Stimulated activated CD8-positive, alpha-beta memory T cell treated with anti-CD3 and anti-CD28 coated beads, Interleukin-15, amount 100 ng/mL, for 48 hours (primary cell): ENCODE measurements at regions not wholly inside any gene's neighbourhood (a gene's known extent, or its start where the extent isn't known, plus 50 kb on each side); places are given as distances from the start of the nearest gene placed in this dataset.

Experiments
- DNase-seq, 2 donors: peaks; one replicate each; pipeline ENCODE4 v3.0.0-alpha.2; 2020; ENCODE audit warnings: low read depth in 2 of 2

- no peak for DNase-seq
Measured at GRCh38 chr14:53516261-53516774, 363.2 kb upstream of the DDHD1 start.

DNA sequence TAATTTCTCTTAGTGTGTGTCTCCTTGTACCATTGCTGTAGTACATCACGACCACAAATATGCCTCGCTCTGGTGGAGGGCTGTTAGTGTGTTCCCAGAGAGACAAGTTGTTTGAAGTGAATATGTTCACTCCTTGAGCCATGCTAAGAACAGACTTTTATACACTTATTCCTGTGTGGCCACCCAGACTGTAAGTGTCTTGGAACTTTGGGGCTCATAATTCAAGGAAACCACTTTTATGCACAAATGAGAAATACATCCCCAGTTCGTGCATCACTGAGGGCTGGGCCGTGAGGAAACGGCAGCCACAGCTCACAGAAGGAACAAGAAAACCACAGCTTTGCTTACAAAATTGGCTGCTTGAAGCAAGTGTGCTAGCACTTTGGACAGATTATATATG is 362.2 kb upstream of the DDHD1 start:
- DNase-seq = no peak

- DNase-seq = no peak
Measured at GRCh38 chr14:53514197-53514596, 361.1 kb upstream of the DDHD1 start.

DNA sequence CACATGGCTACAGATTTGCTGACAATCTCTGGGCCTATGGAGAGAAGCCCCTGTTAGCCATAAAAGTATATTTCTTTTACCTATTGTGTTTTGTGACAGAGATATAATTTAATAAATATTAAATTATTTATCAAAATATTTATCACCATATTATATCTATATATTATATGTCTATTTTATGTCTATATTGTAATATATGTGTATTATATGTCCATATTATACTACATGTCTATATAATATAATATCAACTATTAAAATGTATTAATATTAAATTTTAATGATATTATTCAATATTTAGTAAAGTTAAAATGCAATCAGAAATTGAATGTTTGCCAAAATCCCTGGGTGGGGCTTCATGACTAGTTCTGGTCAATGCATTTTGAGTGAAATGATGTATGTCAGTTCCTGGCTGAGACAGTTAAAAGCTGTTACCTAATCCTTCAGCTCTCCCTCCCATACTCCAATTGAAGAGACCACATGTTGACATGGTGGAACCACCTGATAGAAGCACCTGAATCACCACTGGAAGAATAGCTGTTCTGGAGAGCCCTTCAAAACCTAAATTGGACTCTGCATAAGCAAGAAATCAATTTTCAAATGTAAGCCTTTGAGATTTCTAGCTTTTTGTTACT is 357.3 kb upstream of the DDHD1 start:
- no peak for DNase-seq

DNA sequence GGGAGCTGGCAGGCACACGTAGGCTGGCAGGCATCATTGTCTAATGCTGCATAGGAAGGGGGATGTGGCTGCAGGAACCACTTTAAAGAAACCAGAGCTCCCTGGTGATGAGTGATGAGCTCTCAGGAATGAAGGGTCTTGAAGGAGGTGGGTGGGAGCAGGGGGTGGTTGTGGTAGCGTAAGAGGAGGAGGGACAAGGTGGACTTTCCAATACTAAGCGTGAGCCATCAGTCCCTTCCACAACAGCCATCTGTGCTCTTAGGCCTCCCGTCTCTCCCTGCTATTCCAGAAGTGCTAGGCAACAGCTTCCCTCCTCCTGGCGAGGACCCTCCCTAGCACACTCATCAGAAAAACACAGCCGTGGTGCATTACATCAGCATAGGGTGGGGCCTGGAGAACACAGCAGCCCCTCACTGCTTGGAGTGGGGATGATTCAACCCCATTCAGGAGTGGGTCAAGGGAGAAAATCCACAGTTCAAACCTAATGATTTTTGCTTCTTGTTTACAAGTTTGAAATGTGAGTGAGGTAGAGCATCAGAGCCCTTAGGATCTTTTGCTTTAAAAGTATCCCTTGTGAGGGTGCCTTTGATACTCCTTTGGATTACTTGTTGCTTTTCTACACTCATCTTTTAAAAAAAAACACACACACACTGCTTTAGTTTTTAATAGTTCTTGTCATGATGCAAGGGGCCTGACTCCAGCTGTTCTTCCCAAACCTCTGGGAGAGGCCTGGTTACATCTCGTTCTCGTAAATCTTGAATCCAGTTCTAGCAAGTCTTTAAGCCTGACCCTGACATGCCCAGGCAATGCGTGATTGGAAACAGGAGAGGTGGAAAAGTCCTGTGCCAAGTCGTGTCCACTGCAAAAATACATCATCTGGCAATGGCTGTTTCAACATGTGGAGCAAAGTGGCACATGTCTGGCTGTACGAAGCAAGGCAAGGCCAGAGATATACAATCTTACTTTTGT is 356.4 kb upstream of the DDHD1 start:
- DNase-seq = no peak

DNA sequence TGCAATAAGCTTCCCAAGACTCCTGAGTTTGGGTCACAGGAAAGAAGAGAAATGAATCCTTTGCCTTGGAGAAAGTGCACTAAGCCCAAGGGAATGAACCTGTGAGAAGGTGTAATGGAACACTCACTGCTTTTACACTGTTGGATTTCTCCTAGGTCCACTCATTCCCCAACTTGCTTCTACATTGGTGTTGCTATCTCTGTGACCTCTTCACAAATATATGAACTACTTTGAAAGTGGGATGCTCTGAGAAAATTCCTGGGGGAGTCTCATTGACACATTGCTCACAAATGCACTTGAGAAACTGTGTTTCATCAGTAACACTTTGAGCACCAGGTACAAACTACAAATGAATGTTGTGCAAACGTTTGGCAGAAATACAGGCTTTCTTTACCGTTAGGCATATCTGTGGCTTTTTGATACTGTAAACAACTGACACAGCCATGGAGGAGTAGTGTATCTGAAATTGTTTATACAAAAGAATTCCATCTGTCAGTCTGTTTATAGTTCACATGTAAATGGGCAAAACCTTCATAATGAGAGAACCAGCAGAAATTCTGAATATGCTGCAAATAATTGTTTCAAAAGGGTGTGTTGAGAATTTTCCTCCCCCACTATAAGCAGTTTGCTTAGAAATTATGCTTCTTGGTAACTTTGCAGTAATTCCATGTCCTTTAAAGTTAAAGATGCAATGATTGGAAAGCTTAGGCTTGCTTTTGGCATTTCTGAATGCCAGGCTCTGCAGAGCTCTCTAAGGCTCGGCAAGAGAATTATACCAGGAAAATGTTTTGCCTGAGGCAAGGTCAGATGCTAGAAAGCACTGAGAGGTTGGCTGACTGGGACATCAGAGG is 348.5 kb upstream of the DDHD1 start:
- no peak for DNase-seq

- no peak for DNase-seq
Measured at GRCh38 chr14:53500191-53500590, 347.1 kb upstream of the DDHD1 start.

GRCh38 chr14:53496668-53497067 is 343.5 kb upstream of the DDHD1 start:
- no peak for DNase-seq

DNA sequence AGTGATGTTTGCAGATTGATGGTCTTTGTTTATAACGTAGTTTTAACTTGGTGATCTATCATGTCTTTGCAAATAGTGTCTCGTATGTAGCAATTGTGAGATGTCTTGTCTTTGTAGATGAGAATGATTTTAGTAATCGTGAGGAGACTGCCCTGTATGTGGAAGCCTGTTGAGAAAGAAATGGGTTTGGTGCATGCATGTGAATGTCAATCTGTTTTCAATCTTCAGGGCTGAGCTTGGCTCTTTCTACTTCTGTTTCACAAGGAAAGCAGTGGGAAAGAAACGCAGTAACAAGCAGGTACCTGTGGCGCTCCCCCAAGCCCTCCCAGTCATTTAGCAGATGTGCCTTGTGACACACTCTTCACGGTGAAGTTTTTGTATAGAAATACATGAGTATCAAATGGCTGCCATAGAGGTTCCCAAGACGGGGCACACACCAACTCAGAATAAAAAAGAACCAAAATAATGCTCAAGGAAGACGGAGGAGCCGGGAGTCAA is 342.8 kb upstream of the DDHD1 start:
- no peak for DNase-seq

DNA sequence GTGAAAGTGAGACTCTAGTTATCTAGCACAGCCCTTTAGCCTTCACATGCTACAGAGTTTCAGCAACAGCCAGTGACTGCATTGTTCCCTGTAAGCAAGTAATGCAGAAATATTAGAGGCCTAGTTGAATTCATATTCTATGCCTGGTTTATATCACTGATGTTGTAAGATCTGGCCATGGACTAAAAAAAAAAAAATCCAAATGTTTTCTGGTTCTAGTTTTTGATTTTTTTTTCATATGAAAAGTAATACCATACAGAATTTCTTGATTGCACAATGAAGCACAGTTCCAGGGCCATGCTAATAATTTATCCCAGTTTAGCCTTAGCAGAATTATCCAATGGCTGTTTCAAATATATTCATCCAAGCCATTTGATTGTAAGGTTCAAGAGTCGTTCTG is 341.5 kb upstream of the DDHD1 start:
- no peak for DNase-seq

- DNase-seq = no peak
Measured at GRCh38 chr14:53493860-53494259, 340.7 kb upstream of the DDHD1 start.

GRCh38 chr14:53493320-53493719 is 340.2 kb upstream of the DDHD1 start:
- no peak for DNase-seq

DNA sequence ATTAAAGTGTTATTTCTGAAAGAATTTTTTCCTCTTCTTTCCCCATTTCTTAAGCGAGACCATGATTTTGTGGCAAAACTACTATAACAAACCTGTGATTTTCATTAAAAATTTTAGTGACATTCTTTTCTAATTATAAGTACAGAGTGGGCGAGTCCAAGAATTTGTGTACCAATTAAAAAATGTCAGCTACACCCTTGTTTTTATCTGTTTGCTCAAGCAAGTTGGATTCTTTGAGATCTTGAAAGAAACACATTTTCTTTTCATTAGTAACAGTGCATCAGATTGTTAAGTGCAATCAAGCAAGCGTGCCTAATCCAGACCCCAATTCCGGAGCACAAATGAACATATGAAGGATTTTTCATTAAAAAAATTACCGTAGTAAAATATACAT is 338.8 kb upstream of the DDHD1 start:
- no peak for DNase-seq

GRCh38 chr14:53491256-53491883 is 338.2 kb upstream of the DDHD1 start:
- no peak for DNase-seq

GRCh38 chr14:53478174-53478573 is 325.1 kb upstream of the DDHD1 start:
- no peak for DNase-seq

- no peak for DNase-seq
Measured at GRCh38 chr14:53473480-53473879, 320.4 kb upstream of the DDHD1 start.

DNA sequence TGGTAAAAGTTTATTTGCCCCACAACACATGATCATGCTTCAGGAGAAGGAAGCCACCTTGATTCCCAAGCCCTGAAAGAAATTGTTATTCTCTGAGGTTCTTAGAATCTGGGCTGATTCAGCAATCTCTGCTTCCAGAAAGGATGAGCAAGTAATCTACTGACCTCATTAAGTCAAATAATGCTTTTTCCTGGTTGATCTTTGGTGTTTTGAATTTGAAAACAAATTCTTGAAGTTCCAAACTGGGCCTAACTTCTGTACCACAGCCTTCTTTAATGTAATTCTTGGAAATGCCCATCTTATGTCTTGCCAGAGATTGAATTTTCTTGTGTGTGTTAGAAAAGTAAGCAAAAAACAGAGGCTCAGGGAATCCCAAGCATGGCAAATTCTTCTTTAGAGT is 319.2 kb upstream of the DDHD1 start:
- DNase-seq = no peak

- no peak for DNase-seq
Measured at GRCh38 chr14:53470351-53471043, 317.4 kb upstream of the DDHD1 start.

DNA sequence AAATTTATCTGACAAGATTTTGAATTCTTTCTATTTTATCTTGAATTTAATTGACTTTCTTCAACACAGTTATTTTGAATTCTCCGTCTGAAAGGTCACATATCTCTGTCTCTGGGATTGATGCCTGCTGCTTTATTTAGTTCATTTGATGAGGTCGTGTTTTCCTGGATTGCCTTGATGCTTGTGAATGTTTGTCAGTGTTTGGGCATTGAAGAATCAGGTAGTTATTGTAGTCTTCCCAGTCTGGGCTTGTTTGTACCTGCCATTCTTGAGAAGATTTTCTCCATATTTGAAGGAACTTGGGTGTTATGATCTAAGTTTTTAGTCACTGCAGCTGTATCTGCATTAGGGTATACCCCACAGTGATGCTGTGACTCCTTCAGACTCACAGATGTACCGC is 315.8 kb upstream of the DDHD1 start:
- no peak for DNase-seq

GRCh38 chr14:53464376-53464775 is 311.3 kb upstream of the DDHD1 start:
- no peak for DNase-seq
